HCT116 (cell line): ENCODE measurements at regions not wholly inside any gene's neighbourhood (a gene's known extent, or its start where the extent isn't known, plus 50 kb on each side); places are given as distances from the start of the nearest gene placed in this dataset.

ENCODE experiments used
- ATAC-seq: fragments of 200-7000 bp; cut with Tn5 transposase; 2 replicates; pipeline ENCODE4 v1.9.1; 2020; ENCODE audit warnings: mild to moderate bottlenecking, moderate library complexity
- BruUV-seq: library from RNA; stranded (reverse); fragments of 400-500 nt; replicated peaks from 2 replicates; lab custom pipeline; 2021; lab: Mats Ljungman, UMichigan
- CTCF ChIA-PET: fragments of 300-600 bp; sonication (Branson Sonifier 250); formaldehyde crosslinking; loops from one replicate; lab custom pipeline; 2021; ENCODE audit warnings: antibody characterized with exemption; lab: Charles Lee
- POLR2A ChIA-PET: fragments of 300-600, 350-600 bp; sonication (Branson Sonifier 250); formaldehyde crosslinking; loops from one replicate; lab custom pipeline; 2021; ENCODE audit warnings: antibody characterized with exemption; lab: Charles Lee
- RAD21 ChIA-PET, 2 experiments: fragments of 300-600 bp; sonication (Branson Sonifier 250); formaldehyde crosslinking; loops; one replicate each; lab custom pipeline; 2023; ENCODE audit warnings: low total read pairs in 2 of 2; ENCODE audit not compliant: uncharacterized antibody in 2 of 2, unreplicated experiment in 2 of 2, low non-redundant PET in 1 of 2; lab: Charles Lee
- DNase-seq: peaks from one replicate; pipeline ENCODE4 v3.0.0-alpha.2; 2010; ENCODE audit warnings: low read depth, low spot score
- H2AFZ ChIP-seq: fragments of 200-600 bp; shearing (Covaris generic), sonication (generic); 2 replicates; pipeline ENCODE4 v1.6.1; 2017; ENCODE audit warnings: low read depth, mixed run types, mixed read lengths, antibody characterized with exemption, low read length; ENCODE audit not compliant: poor library complexity, severe bottlenecking
- H3K27ac ChIP-seq: 2 replicates; pipeline ENCODE4 v1.5.1; 2012; ENCODE audit warnings: low read depth, low read length
- H3K27me3 ChIP-seq: fragments of 200-600 bp; sonication (generic); 2 replicates; pipeline ENCODE4 v1.6.1; 2016; ENCODE audit warnings: mixed run types, low read length, mixed read lengths; ENCODE audit not compliant: insufficient read depth
- H3K36me3 ChIP-seq, 2 experiments: fragments of 200-500 bp in 1 of 2; fragments of 200-600 bp in 1 of 2; sonication (Bioruptor generic) in 1 of 2; sonication (generic) in 1 of 2; 2 replicates each; pipeline versions ENCODE4 v1.5.1 to v1.6.1; 2014 to 2016; ENCODE audit warnings: low read length in 2 of 2, inconsistent platforms in 1 of 2, mixed read lengths in 1 of 2, mixed run types in 1 of 2; ENCODE audit not compliant: insufficient read depth in 2 of 2, control insufficient read depth in 1 of 2
- H3K4me1 ChIP-seq, 2 experiments: fragments of 200-600 bp in 1 of 2; sonication (generic) in 1 of 2; 2 replicates each; pipeline versions ENCODE4 v1.5.1 to v1.6.1; 2012 to 2017; ENCODE audit warnings: low read length in 2 of 2, inconsistent platforms in 1 of 2, mild to moderate bottlenecking in 1 of 2, mixed read lengths in 1 of 2, mixed run types in 1 of 2, moderate library complexity in 1 of 2; ENCODE audit not compliant: insufficient read depth in 2 of 2, control insufficient read depth in 1 of 2
- H3K4me2 ChIP-seq: fragments of 200-600 bp; sonication (generic); 2 replicates; pipeline ENCODE4 v1.6.1; 2017; ENCODE audit warnings: mixed run types, low read length, mixed read lengths
- H3K4me3 ChIP-seq, 2 experiments: fragments of 200-600 bp in 1 of 2; sonication (generic) in 1 of 2; replicated peaks in 1 of 2; 2 replicates each; pipeline ENCODE4 v1.5.1; 2011 to 2016; ENCODE audit warnings: low read length in 2 of 2, control low read depth in 1 of 2, low read depth in 1 of 2, mild to moderate bottlenecking in 1 of 2, mixed read lengths in 1 of 2, mixed run types in 1 of 2
- H3K79me2 ChIP-seq: fragments of 200-600 bp; sonication (generic); 2 replicates; pipeline ENCODE4 v1.6.1; 2017; ENCODE audit warnings: mild to moderate bottlenecking, mixed run types, low read length, moderate library complexity, mixed read lengths; ENCODE audit not compliant: insufficient read depth
- H3K9ac ChIP-seq: fragments of 200-600 bp; sonication (generic); 2 replicates; pipeline ENCODE4 v1.6.1; 2016; ENCODE audit warnings: low read length, mixed read lengths
- H3K9me2 ChIP-seq: fragments of 200-600 bp; sonication (generic), shearing (Covaris generic); 2 replicates; pipeline ENCODE4 v1.6.1; 2017; ENCODE audit warnings: mixed run types, mild to moderate bottlenecking, moderate library complexity; ENCODE audit not compliant: insufficient read depth
- H3K9me3 ChIP-seq, 2 experiments: fragments of 200-500 bp in 1 of 2; fragments of 200-600 bp in 1 of 2; sonication (Bioruptor generic) in 1 of 2; sonication (generic) in 1 of 2; 2 replicates each; pipeline ENCODE4 v1.6.1; 2014 to 2017; ENCODE audit warnings: low read length in 2 of 2, mixed read lengths in 2 of 2, inconsistent platforms in 1 of 2, low read depth in 1 of 2, mild to moderate bottlenecking in 1 of 2, mixed run types in 1 of 2, moderate library complexity in 1 of 2; ENCODE audit not compliant: control insufficient read depth in 1 of 2, insufficient read depth in 1 of 2
- H4K20me1 ChIP-seq: fragments of 200-600 bp; sonication (generic), shearing (Covaris generic); 2 replicates; pipeline ENCODE4 v1.6.1; 2017; ENCODE audit warnings: mixed run types, mild to moderate bottlenecking, moderate library complexity; ENCODE audit not compliant: insufficient read depth
- CBX3 ChIP-seq: IDR thresholded peaks from 2 replicates; pipeline ENCODE4 v1.6.1; 2012; ENCODE audit warnings: low read depth
- CTCF ChIP-seq, 3 experiments: fragments of 200-600 bp in 1 of 3; sonication (generic) in 1 of 3; IDR thresholded peaks in 2 of 3; conservative IDR thresholded peaks in 1 of 3; 2 replicates each; pipeline ENCODE4 v1.5.1; 2012 to 2017; ENCODE audit warnings: low read depth in 2 of 3, low read length in 2 of 3, antibody characterized with exemption in 1 of 3, borderline replicate concordance in 1 of 3, control low read depth in 1 of 3, mild to moderate bottlenecking in 1 of 3, mixed read lengths in 1 of 3, mixed run types in 1 of 3, moderate library complexity in 1 of 3; ENCODE audit not compliant: insufficient read depth in 1 of 3
- ELF1 ChIP-seq: IDR thresholded peaks from 2 replicates; pipeline ENCODE4 v1.6.1; 2012; ENCODE audit warnings: low read depth, borderline replicate concordance
- POLR2A ChIP-seq: IDR thresholded peaks from 2 replicates; pipeline ENCODE4 v1.7.0; 2011; ENCODE audit warnings: borderline replicate concordance; ENCODE audit not compliant: insufficient read depth, insufficient read length; ENCODE audit errors: extremely low read depth
- SP1 ChIP-seq: IDR thresholded peaks from 2 replicates; pipeline ENCODE4 v1.6.1; 2012; ENCODE audit warnings: low read depth
- ZNF274 ChIP-seq: fragments of 200-500 bp; sonication (Bioruptor generic); IDR thresholded peaks from 2 replicates; pipeline ENCODE4 v1.6.1; 2014; ENCODE audit warnings: mild to moderate bottlenecking, low read depth, low read length, inconsistent platforms
- intact Hi-C: fragments of 100-400 bp; cut with micrococcal nuclease; formaldehyde crosslinking; loops from 2 replicates; pipeline ENCODE4 v1.10.0; 2022

GRCh38 chr11:119912229-119912628, 183.2 kb upstream of the NECTIN1 start:
- BruUV-seq, result no TSS peak
- CTCF ChIA-PET, result no interaction called here
- RAD21 ChIA-PET, result no interaction called here

DNA sequence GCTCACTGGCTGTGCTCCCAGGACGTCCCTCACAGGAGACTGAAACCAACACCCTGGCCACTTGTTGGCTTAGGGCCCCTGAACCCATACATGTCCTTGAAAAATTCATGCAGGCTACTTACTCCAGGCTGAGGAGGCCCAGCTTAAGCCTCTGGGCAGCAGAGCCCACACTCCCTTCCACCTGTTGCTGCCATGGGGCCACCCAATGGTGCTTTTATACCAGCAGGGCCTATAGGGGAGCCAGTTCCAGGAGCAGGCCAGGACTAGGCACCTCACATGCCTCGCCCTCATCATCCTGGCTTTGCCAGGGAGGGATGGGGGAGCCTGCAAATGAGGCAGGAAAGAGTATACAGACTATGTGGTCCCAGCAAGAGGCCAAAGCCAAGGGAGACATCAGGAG, 181.7 kb upstream of the NECTIN1 start:
- Histone ChIP-seq H3K27me3 (peaks cover 20% of the 10 kb centered on the region; the same call in 1 of the 2 replicates), H3K9me3 (no peaks in the 10 kb centered on the region), H3K4me3 (no peak overlapping the region), H4K20me1 (no peaks in the 10 kb centered on the region), H3K36me3 (no peaks in the 10 kb centered on the region), H2AFZ (no peak overlapping the region), H3K4me1 (no peaks in the 10 kb centered on the region), H3K9ac (no peak overlapping the region), H3K4me2 (no peak overlapping the region), H3K27ac (no peak overlapping the region), H3K9me2 (no peaks in the 10 kb centered on the region), H3K79me2 (no peaks in the 10 kb centered on the region)
- POLR2A ChIA-PET, result no interaction called here
- DNase-seq (no peak), ATAC-seq (no peak)
- intact Hi-C loops, result no loop called here
- TF ChIP-seq ZNF274 (no peak), SP1 (no peak), CBX3 (no peak)
- BruUV-seq, result no TSS peak
- CTCF ChIA-PET, result no interaction called here
- RAD21 ChIA-PET, result no interaction called here

More at GRCh38 chr11:119912229-119912628, 183.2 kb upstream of the NECTIN1 start:
- Histone ChIP-seq H3K4me1 (no peaks in the 10 kb centered on the region), H3K9me3 (no peaks in the 10 kb centered on the region), H3K9ac (no peak overlapping the region), H3K9me2 (no peaks in the 10 kb centered on the region), H3K36me3 (no peaks in the 10 kb centered on the region), H3K4me2 (no peak overlapping the region), H3K27ac (no peak overlapping the region), H3K4me3 (no peak overlapping the region), H3K27me3 (peaks cover 23% of the 10 kb centered on the region; the same call in 1 of the 2 replicates), H4K20me1 (no peaks in the 10 kb centered on the region), H3K79me2 (no peaks in the 10 kb centered on the region), H2AFZ (no peak overlapping the region)
- TF ChIP-seq ELF1, result no peak
- POLR2A ChIA-PET, result no interaction called here
- ATAC-seq, result no peak
- intact Hi-C loops, result no loop called here
- DNase-seq, result no peak

DNA sequence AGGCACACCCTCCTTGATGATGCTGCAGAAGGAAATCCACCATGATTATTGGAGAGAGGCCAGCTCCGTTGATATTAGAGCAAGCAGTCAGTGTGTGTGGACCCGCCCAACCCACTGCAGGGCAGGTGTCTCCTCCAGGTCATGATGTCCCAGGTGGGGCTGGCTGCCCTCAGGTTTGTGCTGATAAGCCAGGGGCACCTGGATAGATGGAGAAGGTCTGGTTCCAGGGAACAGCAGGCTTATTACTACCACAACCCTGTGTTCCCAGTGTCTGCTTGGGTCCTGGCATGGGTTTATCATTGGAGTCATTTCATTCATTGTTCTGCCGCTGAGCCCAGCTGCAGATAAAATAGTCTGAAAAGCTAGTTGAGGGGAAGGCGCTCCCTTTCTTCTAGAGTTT, 181.1 kb upstream of the NECTIN1 start:
- Histone ChIP-seq H3K4me1 (no peaks in the 10 kb centered on the region), H2AFZ (no peak overlapping the region), H3K9ac (no peak overlapping the region), H3K36me3 (no peaks in the 10 kb centered on the region), H3K27ac (no peak overlapping the region), H3K9me3 (no peaks in the 10 kb centered on the region), H3K79me2 (no peaks in the 10 kb centered on the region), H3K4me3 (no peak overlapping the region), H3K27me3 (peaks cover 23% of the 10 kb centered on the region; the same call in 1 of the 2 replicates), H3K4me2 (no peak overlapping the region), H4K20me1 (no peaks in the 10 kb centered on the region), H3K9me2 (no peaks in the 10 kb centered on the region)
- no TSS peak for BruUV-seq
- CTCF ChIA-PET, result no interaction called here
- ATAC-seq (no peak), DNase-seq (no peak)
- POLR2A ChIA-PET, result no interaction called here
- TF ChIP-seq POLR2A, result no peak
- no peak for TF ChIP-seq CTCF (IDR thresholded peaks at IDR 0.05 in 2 of 3, conservative IDR thresholded peaks at IDR 0.05 in 1 of 3; ENCODE audit: borderline replicate concordance in 1 of 3, insufficient read depth in 1 of 3, low read depth in 2 of 3, low read length in 2 of 3)
- intact Hi-C loops, result no loop called here
- RAD21 ChIA-PET, result no interaction called here
